ENCODE measurements at regions not wholly inside any gene's neighbourhood (a gene's known extent, or its start where the extent isn't known, plus 50 kb on each side); places are given as distances from the start of the nearest gene placed in this dataset.
"Not testable (repeated sequence)": the region's sequence is repeated elsewhere in the genome, so short reads cannot be mapped to it uniquely, and the experiment has no call there.

DNA sequence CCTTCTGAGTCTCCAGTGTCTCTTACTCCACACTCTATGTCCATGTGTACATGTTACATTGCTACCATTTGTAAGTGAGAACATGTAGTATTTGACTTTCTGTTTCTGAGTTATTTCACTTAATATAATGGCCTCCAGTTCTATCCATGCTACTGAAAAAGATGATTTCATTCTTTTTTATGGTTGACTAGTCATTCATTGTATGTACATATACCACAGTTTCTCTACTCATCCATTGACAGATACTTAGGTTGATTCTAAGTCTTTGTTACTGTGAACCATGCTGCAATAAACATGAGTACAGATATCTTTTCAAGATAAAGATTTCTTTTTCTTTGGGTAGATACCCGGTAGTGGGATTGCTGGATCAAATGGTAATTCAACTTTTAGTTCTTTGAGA, 107.1 kb upstream of the CHD1 start:
- no peak overlapping the region for H3K4me3 ChIP-seq (ENCODE audit: low read depth, low read length)
- no peak for TF ChIP-seq CTCF (IDR thresholded peaks at IDR 0.05; ENCODE audit: insufficient read depth, low read depth, low read length, missing control alignments)
- DNase-seq (ENCODE audit: low read depth): no peak

DNA sequence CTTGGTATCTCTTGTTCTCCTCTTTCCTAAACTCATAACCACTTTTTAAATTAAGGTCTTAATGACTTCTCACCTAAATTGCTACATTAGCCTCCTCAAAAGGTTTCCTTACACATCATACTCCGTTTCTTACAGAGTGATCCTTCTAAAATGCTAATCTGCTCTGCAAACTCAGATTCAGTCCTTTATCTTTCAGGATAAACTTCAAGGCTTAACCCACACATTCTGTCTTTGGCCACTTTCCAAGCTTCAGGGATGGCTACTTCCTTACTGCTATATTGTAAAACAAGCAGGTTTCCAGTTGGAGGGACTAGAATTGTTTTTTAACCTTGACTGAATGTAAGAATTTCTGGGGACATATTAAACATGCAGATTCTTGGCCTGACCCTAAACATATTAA, 105.5 kb upstream of the CHD1 start:
- no peak for DNase-seq (ENCODE audit: low read depth)
- no peak overlapping the region for H3K4me3 ChIP-seq (ENCODE audit: low read depth, low read length)
- TF ChIP-seq CTCF (IDR thresholded peaks at IDR 0.05; ENCODE audit: insufficient read depth, low read depth, low read length, missing control alignments): no peak

DNA sequence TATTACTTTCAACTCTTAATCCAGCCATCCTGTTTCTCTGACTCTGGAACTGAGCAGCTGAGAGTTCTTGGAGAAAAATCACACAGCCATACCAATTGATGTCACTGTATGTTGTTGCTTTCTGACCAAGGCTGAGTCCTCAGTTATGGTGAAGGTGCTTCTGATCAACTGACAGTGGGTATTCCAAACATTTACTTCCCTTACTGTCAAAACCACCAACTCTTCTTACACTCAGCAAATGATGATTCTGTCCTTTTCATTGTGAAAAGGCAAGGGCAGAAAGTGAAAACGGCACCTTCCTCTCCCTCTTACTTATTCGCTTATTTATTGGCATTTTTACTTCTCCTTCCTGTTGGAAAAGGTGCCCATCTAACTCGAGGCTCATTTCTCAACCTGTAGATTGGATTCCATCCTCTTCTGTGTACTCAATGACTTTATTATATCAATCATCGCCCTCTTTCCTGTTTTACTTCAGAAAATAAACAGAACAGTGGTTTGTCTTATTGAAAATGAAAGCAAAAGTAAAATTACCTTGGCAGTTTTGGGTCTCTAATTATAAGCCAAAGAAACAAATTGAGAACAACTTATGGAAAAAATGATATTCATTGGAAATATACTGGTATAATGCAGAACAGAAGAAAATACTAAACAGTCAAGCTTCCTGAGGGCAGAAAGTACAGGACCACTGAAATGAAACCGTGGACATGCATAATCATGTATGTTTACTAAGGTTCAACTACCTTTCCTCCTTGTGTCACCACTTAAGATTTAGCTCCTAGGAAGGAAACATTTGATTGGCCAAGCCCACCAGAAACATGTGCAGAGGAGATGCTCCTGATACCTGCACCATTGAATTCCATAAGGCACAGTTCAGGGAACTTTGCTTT, 104.5 kb upstream of the CHD1 start:
- H3K4me3 ChIP-seq (ENCODE audit: low read depth, low read length): peak overlapping the region; percentile 45
- no peak for DNase-seq (ENCODE audit: low read depth)
- TF ChIP-seq CTCF (IDR thresholded peaks at IDR 0.05; ENCODE audit: insufficient read depth, low read depth, low read length, missing control alignments): no peak

GRCh38 chr5:99032234-99033013, 103.6 kb upstream of the CHD1 start:
- H3K4me3 ChIP-seq (ENCODE audit: low read depth, low read length): peak overlapping the region; percentile 45
- peak; percentile 78 for DNase-seq (ENCODE audit: low read depth)
- peak; percentile 60 for TF ChIP-seq CTCF (IDR thresholded peaks at IDR 0.05; ENCODE audit: insufficient read depth, low read depth, low read length, missing control alignments)

DNA sequence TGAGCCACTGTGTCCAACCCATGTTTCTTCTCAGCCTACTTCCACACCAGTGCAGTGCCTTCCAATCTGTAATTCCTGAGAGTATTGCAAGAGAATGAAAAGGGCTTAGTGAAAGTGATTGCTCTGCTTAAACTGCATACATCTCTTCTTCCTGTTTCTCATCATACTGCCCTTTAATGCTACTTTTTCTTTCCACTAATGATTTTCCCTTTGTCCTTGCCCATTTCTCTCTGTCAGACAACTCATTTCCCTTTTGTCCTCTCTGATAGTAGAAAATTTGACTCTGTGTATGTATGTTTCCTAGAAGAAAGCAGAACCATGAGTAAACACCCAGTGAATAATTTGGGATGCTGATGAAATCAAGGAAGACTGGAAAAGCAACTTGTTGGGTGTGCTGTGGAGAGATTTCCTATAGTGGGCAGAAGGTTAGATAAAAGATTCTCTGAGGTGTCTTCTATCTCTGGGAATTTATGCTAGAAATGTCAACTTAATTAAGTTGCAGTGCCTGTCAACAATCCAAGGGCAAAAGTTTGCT, 102.2 kb upstream of the CHD1 start:
- no peak for DNase-seq (ENCODE audit: low read depth)
- H3K4me3 ChIP-seq (ENCODE audit: low read depth, low read length): no peak overlapping the region
- TF ChIP-seq CTCF (IDR thresholded peaks at IDR 0.05; ENCODE audit: insufficient read depth, low read depth, low read length, missing control alignments): no peak

GRCh38 chr5:99029172-99029571, 100.4 kb upstream of the CHD1 start:
- no peak for TF ChIP-seq CTCF (IDR thresholded peaks at IDR 0.05; ENCODE audit: insufficient read depth, low read depth, low read length, missing control alignments)
- no peak for DNase-seq (ENCODE audit: low read depth)
- no peak overlapping the region for H3K4me3 ChIP-seq (ENCODE audit: low read depth, low read length)

- peak; percentile 55 for DNase-seq (ENCODE audit: low read depth)
- not testable (repeated sequence) for H3K4me3 ChIP-seq (ENCODE audit: low read depth, low read length)
These were observed 99.4 kb upstream of the CHD1 start for GRCh38 chr5:99028170-99028569.
